ENCODE measurements at regions not wholly inside any gene's neighbourhood (a gene's known extent, or its start where the extent isn't known, plus 50 kb on each side); places are given as distances from the start of the nearest gene placed in this dataset.

- peaks cover 35% of the 10 kb centered on the region; the same call in 2 of the 3 replicates for H3K4me1 ChIP-seq
- H3K9me3 ChIP-seq = no peaks in the 10 kb centered on the region
- FAIRE-seq (no peak), DNase-seq (ENCODE audit: low read depth in 1 of 2, low spot score in 1 of 2) (peak in 1 of 2 experiments; percentile 23), ATAC-seq (peak in 1 of 2 experiments; percentile 9; a peak in 3 of 6 replicates)
- ChIA-PET POLR2A (interaction anchor here (0.8 kb wide), 1 partner anchor 29 kb away, joined by 3 read pairs; no protein-coding TSS in a partner anchor), CTCF (interaction anchor here (1.6 to 2.8 kb wide), 2 partner anchors 13 to 29 kb away, joined by 4 to 15 read pairs; no protein-coding TSS in a partner anchor)
- peak overlapping the region; percentile 78 to 88 for H3K27ac ChIP-seq
- peak overlapping the region; percentile 64 for H3K4me3 ChIP-seq
- WGBS (ENCODE audit: missing lambda C conversion rate) = 2% methylated on average over 13 of the region's 14 CpGs
- H3K4me2 ChIP-seq = peak overlapping the region; percentile 98
- no peak for TF ChIP-seq MAFK (IDR thresholded peaks at IDR 0.05; ENCODE audit: partially characterized antibody)
- TF ChIP-seq CHD4 (IDR thresholded peaks at IDR 0.05; ENCODE audit: borderline replicate concordance) = no peak
- no peak for TF ChIP-seq HES2 (IDR thresholded peaks at IDR 0.05)
- TF ChIP-seq ZFP36 (IDR thresholded peaks at IDR 0.05; ENCODE audit: borderline replicate concordance, partially characterized antibody) = no peak
Observed at GRCh38 chr14:106843951-106844483, 1317.6 kb downstream of the TMEM121 start.

- peak overlapping the region; percentile 64 for H3K4me3 ChIP-seq
Observed at GRCh38 chr14:106844608-106845285, 1318.4 kb downstream of the TMEM121 start.

GRCh38 chr14:106845286-106846087 lies 1319.1 kb downstream of the TMEM121 start:
- Histone ChIP-seq H3K4me2 (peak overlapping the region; percentile 98), H3K9me3 (no peaks in the 10 kb centered on the region), H3K4me3 (peak overlapping the region; percentile 64), H3K4me1 (peaks cover 35% of the 10 kb centered on the region; the same call in 2 of the 3 replicates), H3K27ac (peak overlapping the region; percentile 78 to 88)
- ChIA-PET POLR2A (no interaction called here), CTCF (interaction anchor here (0.6 to 1.4 kb wide), 4 partner anchors 15 to 79 kb away, joined by 3 to 6 read pairs (median 4); no protein-coding TSS in a partner anchor)
- ATAC-seq (peak; percentile 55 to 72), FAIRE-seq (no peak), DNase-seq (ENCODE audit: low read depth in 1 of 2, low spot score in 1 of 2) (peak; percentile 62 to 88)
- TF ChIP-seq, protein P1, sequence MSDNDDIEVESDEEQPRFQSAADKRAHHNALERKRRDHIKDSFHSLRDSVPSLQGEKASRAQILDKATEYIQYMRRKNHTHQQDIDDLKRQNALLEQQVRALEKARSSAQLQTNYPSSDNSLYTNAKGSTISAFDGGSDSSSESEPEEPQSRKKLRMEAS (IDR thresholded peaks at IDR 0.05) = peak; percentile 18; the same call in 1 of the 2 replicates
- TF ChIP-seq POLR2A (IDR thresholded peaks at IDR 0.05; ENCODE audit: low read length) (no peak), GATA3 (IDR thresholded peaks at IDR 0.05; ENCODE audit: borderline replicate concordance) (peak; percentile 32; the same call in 1 of the 2 replicates)
- WGBS (ENCODE audit: missing lambda C conversion rate) = 3% methylated on average over 12 of the region's 17 CpGs

More at GRCh38 chr14:106844608-106845285, 1318.4 kb downstream of the TMEM121 start:
- peak overlapping the region; percentile 98 for H3K4me2 ChIP-seq
- ATAC-seq (peak; percentile 68 to 75), DNase-seq (ENCODE audit: low read depth in 1 of 2, low spot score in 1 of 2) (peak; percentile 53 to 58), FAIRE-seq (no peak)
- H3K9me3 ChIP-seq = no peaks in the 10 kb centered on the region
- TF ChIP-seq ZC3H11A (IDR thresholded peaks at IDR 0.05) (no peak), RNF2 (IDR thresholded peaks at IDR 0.05; ENCODE audit: borderline replicate concordance, low read depth) (peak; percentile 76; the same call in 1 of the 2 replicates), E2F6 (IDR thresholded peaks at IDR 0.05; ENCODE audit: borderline replicate concordance, low read depth) (peak; percentile 56; the same call in 1 of the 2 replicates), POLR2A (IDR thresholded peaks at IDR 0.05; ENCODE audit: low read length) (peak; percentile 48)
- TF ChIP-seq, protein P1 (IDR thresholded peaks at IDR 0.05) = peak; percentile 4; the same call in 1 of the 2 replicates
- POLR2A ChIA-PET = interaction anchor here (0.8 kb wide), 1 partner anchor 28 kb away, joined by 3 read pairs; no protein-coding TSS in a partner anchor
- H3K27ac ChIP-seq = peak overlapping the region; percentile 78 to 88
- under 1% methylated on average over 33 of the region's 56 CpGs for WGBS (ENCODE audit: missing lambda C conversion rate)
- CTCF ChIA-PET = interaction anchor here (2.8 kb wide), 1 partner anchor 28 kb away, joined by 15 read pairs; no protein-coding TSS in a partner anchor
- peaks cover 35% of the 10 kb centered on the region; the same call in 2 of the 3 replicates for H3K4me1 ChIP-seq

- H3K9me3 ChIP-seq = no peaks in the 10 kb centered on the region
- ChIA-PET POLR2A (no interaction called here), CTCF (interaction anchor here (0.9 to 1.4 kb wide), 3 partner anchors 16 to 27 kb away, joined by 3 to 6 read pairs (median 5); no protein-coding TSS in a partner anchor)
- no peak for DNase-seq (ENCODE audit: low read depth in 1 of 2, low spot score in 1 of 2)
- TF ChIP-seq EHF (CRISPR knock-in tag; IDR thresholded peaks at IDR 0.05) (no peak), FOXS1 (CRISPR knock-in tag; IDR thresholded peaks at IDR 0.05) (no peak), PBX3 (IDR thresholded peaks at IDR 0.05) (no peak), CEBPB (IDR thresholded peaks at IDR 0.05) (no peak), HOXB5 (CRISPR knock-in tag; IDR thresholded peaks at IDR 0.05) (no peak), NR3C1 (IDR thresholded peaks at IDR 0.05) (no peak), HEYL (CRISPR knock-in tag; IDR thresholded peaks at IDR 0.05) (no peak), ZC3H11A (IDR thresholded peaks at IDR 0.05) (no peak)
- TF ChIP-seq, protein P2, sequence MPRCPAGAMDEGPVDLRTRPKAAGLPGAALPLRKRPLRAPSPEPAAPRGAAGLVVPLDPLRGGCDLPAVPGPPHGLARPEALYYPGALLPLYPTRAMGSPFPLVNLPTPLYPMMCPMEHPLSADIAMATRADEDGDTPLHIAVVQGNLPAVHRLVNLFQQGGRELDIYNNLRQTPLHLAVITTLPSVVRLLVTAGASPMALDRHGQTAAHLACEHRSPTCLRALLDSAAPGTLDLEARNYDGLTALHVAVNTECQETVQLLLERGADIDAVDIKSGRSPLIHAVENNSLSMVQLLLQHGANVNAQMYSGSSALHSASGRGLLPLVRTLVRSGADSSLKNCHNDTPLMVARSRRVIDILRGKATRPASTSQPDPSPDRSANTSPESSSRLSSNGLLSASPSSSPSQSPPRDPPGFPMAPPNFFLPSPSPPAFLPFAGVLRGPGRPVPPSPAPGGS (IDR thresholded peaks at IDR 0.05) = no peak
- TF ChIP-seq, protein P3, sequence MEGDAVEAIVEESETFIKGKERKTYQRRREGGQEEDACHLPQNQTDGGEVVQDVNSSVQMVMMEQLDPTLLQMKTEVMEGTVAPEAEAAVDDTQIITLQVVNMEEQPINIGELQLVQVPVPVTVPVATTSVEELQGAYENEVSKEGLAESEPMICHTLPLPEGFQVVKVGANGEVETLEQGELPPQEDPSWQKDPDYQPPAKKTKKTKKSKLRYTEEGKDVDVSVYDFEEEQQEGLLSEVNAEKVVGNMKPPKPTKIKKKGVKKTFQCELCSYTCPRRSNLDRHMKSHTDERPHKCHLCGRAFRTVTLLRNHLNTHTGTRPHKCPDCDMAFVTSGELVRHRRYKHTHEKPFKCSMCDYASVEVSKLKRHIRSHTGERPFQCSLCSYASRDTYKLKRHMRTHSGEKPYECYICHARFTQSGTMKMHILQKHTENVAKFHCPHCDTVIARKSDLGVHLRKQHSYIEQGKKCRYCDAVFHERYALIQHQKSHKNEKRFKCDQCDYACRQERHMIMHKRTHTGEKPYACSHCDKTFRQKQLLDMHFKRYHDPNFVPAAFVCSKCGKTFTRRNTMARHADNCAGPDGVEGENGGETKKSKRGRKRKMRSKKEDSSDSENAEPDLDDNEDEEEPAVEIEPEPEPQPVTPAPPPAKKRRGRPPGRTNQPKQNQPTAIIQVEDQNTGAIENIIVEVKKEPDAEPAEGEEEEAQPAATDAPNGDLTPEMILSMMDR (IDR thresholded peaks at IDR 0.05) = no peak
- ATAC-seq = no peak
- no peak for FAIRE-seq
- H3K4me2 ChIP-seq = peak overlapping the region; percentile 98
- H3K4me1 ChIP-seq = peaks cover 35% of the 10 kb centered on the region; the same call in 2 of the 3 replicates
- peak overlapping the region in 1 of 2 experiments; percentile 78; a peak in 2 of 6 replicates for H3K27ac ChIP-seq
- H3K4me3 ChIP-seq = peak overlapping the region; percentile 64
- WGBS (ENCODE audit: missing lambda C conversion rate) = 15% methylated on average over 2 of the region's 2 CpGs
Observed at GRCh38 chr14:106846218-106846617, 1319.8 kb downstream of the TMEM121 start.
